Femur (tissue), 1 donor: ENCODE measurements at regions not wholly inside any gene's neighbourhood (a gene's known extent, or its start where the extent isn't known, plus 50 kb on each side); places are given as distances from the start of the nearest gene placed in this dataset.
A peak's percentile ranks its signal among the peaks of the same experiment; 100 is the strongest.
"Not testable (repeated sequence)": the region's sequence is repeated elsewhere in the genome, so short reads cannot be mapped to it uniquely, and the experiment has no call there.

Experiments
- DNase-seq: peaks from one replicate; pipeline ENCODE4 v3.0.0-alpha.2; 2017

DNA sequence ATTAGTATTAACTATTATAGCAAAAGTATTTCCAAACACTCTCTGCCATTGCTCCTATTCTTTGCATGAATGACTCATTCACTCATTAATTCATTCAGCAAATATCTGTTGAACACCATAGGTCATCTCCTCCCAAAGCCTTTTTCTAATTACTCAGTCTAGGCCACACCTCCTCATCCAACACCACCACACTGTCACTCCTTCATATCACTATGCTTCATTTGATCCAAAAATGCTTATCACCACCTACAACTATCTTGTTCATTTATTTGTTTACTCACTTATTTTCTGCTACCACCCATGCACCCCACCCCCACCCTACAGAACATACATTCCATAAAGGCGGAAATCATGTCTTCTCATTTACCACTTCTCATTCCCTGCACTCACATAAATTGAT, 94.4 kb upstream of the TNFSF4 start:
- DNase-seq = no peak

DNA sequence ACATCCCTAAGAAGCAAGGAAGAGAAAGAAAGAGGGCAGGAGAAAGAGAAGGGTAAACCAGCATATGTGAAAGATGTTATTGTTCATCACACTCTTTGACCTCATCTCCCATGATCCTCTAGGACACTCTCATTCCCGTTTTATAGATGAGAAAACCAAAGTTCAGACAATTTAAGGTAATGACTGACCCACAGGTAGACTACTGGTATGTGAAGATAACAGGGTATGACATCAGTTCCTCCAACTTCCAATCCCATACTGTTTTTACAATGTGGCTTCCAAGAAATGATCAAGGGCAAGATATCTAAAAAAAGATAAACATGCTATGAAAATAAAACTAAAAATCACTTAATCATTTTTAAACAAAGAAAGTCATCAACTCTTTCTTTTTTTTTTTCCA, 95.2 kb upstream of the TNFSF4 start:
- no peak for DNase-seq

DNA sequence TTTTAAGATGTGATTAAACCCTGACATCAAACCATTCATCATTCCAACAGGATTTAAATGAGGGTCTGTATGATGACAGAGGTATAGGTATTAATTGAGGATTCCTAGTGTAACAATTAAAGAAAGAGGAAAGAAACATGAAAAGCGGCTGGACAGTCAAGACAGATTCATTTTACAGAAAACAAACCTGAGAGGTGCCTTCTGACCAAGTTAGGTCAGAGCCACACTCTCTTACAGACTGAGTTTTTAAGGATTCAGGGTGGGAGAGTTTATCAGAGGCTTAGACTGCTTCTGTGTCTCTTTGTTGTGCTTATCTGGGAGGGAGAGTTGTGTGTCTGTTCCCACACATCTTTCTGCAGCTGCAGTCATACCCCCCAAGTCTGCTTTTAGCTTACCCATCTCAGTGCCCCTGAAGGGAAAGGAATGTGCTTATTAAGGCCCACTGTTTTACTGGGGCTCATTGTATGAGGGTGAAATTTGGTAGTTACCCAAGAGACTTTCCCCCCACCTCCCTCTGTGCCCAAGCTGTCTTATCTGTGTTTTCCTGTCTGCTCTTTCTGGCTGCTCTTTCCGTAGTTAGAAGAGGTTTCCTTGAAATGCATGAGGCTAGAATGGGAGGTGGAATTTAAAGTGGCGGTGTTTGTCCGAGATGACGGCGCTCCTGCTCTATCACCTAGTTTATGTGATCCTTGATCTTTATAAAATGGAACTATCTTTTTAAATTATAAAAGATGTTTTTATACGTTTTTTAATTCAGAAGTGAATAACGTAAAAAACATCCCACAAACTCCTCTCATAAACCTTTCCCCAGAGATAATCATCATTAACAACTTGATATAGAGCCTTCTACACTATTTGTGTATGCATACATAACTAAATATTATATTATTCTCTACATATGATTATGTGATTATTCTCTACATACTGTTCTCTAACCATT, 96.0 kb upstream of the TNFSF4 start:
- DNase-seq = no peak

DNA sequence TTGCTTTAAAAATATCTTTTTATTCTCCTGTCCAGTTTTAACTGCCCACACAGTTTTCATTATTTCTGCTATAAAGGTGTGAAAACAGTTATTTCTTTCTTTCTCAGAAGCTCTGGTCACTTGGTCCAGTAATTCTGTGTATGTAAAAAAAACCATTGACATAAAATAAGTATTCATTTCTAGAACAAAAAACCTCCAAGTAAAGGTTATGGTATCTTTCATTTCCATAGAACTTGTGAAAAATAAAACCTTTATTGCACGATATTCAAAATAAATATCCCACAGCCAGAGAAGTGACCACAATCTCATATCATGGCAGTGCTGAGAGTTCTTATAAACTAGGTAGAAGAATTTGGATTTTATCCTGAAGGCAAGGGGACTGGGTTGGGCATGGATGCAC, 96.9 kb upstream of the TNFSF4 start:
- DNase-seq = no peak

DNA sequence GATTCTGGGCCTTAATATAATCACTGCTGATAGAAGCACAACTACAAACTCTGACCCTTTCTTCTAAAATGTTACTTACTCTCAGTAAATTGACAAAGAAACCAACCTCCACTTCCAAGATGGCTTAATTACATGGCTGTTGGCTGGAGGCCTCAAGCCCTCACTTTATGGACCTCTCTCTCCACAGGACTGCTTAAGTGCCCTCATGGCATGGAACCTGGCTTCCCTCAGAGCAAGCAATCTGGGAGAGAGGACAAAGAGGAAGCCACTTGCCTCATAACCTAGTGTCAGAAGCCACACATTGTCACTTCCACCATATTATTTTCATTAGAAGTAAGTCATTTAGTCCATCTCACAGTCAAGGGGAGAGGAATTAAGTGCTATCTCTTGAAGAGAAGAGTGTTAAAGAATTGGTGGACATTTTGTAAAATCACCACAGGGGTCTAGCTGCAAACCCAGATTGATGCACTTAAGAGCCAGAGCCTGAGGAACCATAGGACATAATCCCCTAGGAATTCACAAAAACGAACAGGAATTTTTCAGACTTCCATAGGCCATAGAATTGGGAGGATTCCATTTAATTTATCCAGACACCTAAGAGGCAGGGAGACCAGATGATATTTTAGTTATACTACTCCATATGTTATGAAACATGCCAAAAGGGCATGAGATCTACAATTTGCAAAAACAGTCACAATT, 97.5 kb upstream of the TNFSF4 start:
- no peak for DNase-seq

DNA sequence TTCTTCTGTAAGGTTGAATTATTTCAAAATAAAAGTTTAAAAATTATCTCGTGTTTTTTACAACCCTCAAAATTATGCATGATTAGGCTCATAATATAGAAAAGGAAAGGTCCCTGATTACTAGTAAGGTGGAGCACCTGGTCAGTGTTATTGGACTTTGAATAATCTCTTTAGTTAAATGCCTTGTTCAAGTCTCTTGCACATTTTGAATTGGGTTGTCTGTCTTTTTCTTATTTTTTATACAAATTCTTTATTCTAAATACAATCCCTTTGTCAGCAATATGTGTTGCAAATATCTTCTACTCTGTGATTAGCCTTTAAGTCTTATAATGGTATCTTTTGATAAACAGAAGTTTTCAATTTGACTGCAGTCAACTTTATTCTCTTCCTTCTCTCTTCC, 100.7 kb upstream of the TNFSF4 start:
- DNase-seq = no peak

DNA sequence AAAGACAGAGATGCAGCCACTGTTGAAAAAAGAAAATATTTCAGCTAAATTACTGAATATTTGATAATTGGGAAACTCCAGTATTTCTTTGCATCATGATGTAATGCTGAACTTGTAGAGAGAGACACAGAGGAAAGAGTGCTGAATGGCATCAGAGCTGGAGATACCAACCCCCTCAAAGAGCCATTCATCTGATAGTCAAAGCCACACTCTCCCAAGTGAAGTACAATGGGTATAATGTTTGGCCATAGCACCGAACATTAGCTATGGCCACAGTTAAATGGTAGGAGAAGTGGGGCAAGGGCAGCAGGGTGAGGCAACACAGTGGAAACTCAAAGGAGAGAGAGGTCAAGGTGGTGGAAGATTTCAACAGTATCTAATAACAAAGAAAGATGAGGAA, 107.5 kb upstream of the TNFSF4 start:
- no peak for DNase-seq

DNA sequence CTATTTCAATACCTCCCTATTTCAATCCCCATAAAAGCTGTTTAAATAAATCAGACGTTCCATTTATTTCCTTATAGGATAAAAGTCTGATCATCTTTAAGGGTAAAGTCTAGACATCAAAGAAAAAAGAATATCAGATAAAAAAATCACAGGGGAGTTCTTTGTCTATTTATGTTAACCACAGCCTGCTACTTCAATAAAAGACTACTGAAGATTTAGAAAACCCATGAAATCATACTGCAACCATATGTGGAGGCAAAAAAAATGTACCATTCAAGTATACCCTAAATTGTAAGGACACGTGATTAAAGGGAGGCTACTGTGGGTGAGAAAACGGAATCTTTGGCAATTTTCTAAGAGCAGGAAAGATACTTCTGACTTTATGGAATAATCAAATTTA, 108.2 kb upstream of the TNFSF4 start:
- DNase-seq = no peak

DNA sequence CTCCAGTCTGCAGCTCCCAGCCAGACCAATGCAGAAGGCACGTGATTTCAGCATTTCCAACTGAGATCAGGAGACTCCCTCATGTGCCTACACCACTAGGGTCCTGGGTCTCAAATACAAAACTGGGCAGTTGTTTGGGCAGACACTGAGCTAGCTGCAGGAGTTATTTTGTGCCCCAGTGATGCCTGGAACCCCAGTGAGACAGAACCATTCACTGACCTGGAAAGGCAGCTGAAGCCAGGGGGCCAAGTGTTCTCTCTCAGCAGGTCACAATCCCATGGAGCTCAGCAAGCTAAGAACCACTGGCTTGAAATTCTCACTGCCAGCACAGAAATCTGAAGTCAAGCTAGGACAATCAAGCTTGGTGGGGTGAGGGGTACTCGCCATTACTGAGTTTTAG, 111.7 kb upstream of the TNFSF4 start:
- DNase-seq = no peak

DNA sequence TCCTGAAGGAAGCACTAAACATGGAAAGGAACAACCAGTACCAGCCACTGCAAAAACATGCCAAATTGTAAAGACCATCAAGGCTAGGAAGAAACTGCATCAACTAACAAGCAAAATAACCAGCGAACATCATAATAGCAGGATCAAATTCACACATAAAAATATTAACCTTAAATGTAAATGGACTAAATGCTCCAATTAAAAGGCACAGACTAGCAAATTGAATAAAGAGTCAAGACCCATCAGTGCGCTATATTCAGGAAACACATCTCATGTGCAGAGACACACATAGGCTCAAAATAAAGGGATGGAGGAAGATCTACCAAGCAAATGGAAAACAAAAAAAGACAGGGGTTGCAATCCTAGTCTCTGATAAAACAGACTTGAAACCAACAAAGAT, 117.2 kb upstream of the TNFSF4 start:
- not testable (repeated sequence) for DNase-seq

DNA sequence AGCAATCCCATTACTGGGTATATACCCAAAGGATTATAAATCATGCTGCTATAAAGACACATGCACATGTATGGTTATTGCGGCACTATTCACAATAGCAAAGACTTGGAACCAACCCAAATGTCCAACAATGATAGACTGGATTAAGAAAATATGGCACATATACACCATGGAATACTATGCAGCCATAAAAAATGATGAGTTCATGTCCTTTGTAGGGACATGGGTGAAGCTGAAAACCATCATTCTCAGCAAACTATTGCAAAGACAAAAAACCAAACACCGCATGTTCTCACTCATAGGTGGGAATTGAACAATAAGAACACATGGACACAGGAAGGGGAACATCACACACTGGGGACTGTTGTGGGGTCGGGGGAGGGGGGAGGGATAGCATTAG, 120.9 kb upstream of the TNFSF4 start:
- DNase-seq = not testable (repeated sequence)

DNA sequence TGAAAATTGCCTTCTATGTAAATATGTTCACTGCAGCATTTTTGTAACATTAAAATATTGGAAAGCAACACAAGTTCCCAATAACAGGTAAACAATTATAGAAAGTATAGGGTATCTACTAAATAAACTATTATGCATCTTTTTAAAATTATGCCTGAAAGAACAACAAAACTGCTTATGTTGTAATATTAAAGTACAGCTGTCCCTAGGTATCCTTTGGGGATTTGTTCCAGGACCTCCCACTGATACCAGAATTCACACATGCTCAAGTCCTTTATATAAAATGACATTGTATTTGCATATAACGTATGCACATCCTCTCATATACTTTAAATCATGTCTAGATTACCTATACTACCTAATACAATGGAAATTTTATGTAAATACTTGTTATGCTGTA, 121.8 kb upstream of the TNFSF4 start:
- DNase-seq = no peak

DNA sequence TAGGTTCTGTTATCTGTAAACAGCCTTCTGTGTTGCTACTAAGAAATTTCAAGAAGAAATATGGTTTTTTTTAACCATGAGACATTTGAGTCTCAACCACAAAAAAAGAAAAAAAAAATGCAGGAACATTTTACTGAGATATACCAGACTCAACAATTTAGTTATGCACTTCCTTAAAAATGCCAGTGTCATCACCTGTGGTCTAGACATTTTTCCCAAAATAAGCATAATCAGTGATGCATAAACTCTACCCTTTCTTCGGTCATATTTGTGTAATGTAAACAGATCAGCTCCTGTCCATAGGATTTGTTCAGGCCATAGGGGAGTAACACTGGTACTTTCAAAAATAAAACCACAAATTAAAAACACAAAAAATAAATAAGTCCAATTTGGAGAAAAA, 122.6 kb upstream of the TNFSF4 start:
- no peak for DNase-seq

DNA sequence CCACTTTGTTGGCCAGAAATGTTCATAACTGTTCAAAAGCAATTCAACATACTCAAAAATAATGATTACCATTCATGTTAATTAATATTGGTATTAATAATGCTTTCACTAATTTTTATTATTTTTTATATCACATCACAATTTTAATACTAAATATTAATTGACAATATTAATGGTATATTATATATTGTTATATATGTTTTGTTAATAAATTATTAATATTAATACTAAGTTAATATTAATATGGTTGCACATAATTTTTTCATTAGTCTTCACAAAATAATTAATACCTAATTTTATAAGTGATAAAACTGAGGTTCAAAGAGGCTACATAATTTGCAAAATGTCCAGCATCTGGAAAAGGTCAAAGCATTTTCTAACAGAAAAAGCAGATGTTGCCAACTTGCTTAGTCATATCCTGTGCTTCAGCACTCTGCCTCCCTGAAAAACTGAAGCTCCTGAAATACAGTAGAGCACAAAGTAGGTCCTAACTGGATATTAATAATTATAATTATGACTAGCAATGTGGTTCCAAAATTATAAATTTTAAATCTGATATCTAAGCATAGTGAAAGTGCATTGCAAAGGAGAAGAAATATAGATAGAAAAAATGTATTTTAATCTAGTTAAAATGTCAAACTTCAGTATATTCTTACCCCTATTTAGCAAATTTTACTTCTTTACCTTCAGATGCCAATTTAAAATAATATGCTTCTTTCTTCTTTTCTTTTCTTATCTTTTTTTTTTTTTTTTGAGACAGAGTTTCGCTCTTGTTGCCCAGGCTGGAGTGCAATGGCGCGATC, 123.2 kb upstream of the TNFSF4 start:
- DNase-seq = no peak

DNA sequence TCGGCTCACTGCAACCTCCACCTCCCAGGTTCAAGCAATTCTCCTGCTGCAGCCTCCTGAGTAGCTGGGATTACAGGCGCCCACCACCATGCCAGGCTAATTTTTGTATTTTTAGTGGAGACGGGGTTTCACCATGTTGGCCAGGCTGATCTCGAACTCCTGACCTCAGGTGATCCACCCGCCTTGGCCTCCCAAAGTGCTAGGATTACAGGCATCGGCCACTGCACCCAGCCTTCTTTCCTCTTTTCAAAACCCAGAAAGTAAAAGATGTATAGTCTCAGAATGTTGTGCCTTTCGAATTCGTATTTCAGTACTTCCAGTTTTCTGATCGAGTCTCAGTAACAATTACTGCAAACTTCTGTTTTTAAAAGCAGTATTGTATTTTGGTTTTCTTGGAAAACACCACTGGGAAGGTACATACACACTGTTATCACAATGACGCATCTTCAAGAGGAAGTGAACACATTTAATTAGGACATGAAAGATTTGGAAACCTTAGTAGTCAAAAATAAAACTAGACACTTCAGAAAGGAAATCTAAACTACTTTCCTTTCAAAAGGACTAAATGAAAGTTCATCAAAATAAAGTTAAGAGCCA, 123.9 kb upstream of the TNFSF4 start:
- DNase-seq = not testable (repeated sequence)

DNA sequence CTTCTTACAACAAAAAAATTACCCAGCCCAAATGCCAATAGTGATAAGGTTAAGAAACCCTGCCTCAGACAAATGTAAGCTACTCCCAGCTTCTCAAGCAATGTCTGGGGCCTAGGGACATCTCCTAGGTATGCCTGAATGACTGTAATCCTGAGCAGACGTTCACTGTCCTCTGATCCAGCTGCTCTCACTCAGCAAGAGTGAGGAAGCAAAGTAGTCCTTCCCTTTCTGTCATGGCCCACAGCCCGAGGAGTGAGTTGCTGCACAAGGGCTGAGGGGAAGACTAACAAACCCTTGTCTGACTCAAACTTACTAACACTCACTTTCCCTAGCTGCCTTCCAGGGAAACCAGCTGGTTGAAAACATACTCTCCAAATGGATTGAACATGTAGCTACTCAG, 124.9 kb upstream of the TNFSF4 start:
- no peak for DNase-seq

DNA sequence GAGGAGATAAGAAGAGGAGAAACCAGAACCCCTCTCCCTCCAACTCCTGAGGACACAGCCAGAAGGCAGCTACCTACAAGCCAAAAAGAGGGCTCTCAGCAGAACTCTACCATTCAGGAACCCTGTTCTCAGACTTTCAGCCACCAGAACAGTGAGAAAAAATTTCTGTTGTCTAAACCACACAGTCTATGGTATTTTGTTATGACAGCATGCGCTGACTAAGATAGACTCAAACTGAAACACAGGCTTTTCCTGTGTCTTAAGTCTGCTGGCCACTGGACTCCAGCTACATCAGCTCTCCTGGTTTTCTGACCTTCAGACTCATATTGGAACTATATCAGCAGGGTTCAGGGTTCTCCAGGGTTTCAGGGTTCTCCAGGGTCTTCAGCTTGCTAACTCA, 126.5 kb upstream of the TNFSF4 start:
- DNase-seq = no peak

DNA sequence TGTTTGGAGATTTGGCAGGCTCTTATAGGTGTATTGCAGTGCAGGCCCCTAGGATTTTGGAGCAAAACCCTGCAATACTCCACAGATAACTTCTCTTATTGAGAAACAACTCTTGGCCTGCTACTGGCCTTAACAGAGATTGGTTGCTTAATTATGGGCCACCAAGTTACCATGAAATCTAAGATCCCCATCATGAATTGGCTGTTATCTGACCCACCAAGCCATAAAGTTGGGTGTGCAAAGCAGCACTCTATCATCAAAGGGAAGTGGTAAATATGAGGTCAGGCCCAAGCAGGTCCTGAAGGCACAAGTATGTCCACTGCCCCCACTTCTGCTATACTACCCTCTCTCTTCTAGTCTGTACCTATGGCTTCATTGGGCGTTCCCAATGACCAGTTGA, 130.0 kb upstream of the TNFSF4 start:
- no peak for DNase-seq

DNA sequence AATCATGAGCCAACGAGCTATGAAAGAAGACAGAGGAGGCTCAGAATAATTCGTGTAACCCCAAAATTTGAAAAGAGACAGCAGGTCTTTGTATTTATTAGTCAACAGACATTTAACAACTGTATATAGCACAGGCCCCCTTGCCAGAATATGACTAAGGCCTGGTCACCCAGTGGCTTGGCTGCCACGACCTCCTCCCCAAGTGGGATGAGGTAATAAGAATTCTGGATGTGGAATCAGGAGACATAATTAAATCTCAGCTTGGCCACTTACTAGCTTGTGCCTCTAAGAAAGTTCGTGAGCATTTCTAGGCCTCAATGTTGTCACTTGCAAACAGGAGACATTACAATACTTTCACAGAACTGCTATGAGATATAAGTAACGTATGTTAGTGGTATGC, 134.2 kb upstream of the TNFSF4 start:
- DNase-seq = peak; percentile 22

DNA sequence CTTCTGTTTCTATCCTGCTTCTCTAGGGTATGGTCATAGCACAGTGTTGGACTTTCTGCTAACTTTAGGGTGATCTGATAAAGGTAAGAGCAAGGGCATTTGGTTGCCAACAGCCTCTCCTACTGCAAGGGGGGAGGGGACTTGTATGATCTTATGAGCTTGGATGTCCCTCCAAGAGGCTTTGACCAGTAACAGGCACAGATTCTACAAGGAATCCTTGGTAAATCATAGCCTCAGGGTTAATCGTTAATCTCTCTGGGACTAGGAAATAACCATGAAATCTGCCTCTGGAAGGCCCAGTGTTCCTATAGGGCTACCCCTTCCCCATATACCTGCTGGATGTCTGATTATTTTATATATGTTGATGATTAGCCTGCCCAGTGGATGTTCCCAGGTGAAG, 134.8 kb upstream of the TNFSF4 start:
- no peak for DNase-seq

DNA sequence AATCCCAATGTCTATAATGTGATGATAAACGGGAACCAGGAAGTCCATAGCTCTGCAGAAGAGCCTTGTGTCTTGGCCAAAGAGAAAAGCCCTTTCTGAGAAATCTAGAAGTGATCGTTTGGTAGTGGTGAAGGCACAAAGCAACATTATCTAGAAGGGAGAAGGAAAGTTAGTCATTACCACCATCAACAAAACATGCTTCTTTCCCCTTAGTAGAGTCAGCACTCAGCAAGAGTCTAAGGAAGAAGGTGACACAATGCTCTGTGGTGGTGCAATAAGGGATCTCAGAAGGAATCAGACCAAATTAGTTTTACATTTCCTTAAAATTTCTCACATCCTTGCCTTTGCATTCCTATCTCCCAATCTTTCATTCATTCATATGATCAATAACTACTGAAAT, 134.4 kb upstream of the PRDX6 start:
- DNase-seq = no peak

DNA sequence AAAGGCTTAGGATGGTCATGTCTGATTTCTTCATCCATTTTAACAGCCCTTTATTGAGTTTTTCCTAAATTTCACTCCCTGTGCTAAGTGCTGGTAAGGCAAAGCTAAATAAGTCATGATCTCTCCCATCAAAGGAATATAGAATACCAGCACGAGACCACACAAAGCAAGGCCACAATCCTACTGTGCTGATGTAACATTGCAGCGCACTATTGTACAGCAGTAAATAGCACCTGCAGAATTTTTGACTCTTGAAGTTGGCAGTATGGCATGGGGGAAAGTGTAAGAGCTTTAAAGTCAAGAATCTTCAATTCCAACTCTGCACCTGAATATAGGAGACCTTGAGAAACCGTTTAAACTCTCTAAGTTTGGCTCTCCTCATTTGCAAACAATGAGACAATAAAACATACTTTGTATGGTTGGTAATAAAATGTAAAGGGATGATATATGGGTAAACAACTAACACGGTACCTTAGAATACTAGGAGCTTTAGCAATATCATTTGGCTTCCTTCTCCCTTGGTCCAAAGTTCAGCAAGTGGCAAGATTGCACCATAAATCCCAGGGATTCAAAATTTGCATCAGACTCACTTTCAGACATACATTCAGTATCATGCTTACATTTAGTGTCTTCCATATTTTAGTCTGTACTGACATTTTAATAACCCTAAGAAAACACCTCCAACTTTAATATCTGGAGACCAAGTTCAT, 132.9 kb upstream of the PRDX6 start:
- no peak for DNase-seq
